ENCODE measurements at regions not wholly inside any gene's neighbourhood (a gene's known extent, or its start where the extent isn't known, plus 50 kb on each side); places are given as distances from the start of the nearest gene placed in this dataset.

DNA sequence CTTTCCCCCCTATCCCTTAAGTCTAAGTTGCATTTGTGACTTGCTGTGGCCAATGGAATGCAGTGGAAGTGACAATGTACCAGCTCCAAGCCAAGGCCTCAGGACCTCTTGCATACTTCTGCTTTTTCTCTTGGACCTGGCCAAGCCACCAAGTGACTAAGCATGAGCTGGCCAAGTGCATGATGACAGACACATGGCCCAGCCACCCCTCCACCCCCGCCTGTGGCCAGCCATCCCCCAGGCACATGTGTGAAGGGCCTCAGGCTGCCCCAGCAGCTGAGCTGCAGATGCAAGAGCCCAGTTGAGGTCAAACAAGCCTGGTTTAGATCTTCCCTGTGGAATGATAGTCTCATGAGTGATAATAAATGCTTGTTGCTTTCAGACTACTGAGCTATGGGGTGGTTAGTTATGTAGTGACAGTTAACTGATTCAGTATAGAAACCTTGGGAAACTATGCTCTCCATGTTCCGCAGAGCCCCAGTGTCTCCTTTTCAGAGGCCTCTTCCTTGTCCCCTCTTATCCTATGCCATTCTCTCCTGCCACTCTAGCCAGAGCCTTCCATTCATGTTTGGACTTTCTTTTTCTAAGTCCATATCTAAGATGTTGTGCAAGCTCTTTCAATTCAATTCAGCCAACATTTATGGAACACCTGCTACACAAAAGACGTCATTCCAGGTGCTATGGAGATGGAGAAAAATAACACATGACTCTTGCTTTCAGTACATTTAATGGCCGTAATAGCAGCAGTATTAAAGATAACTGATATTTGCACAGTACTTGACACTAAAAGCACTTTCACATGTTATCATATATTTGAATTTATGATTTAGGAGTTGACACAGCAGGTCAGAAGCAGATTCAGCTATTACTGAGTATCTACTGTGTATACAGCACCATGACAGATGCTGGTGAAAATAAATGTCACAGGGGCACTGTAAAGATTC lies 55.5 kb upstream of the LOXL4 start:
- no peak for TF ChIP-seq CSDC2 (CRISPR knock-in tag; IDR thresholded peaks at IDR 0.05)
- ATAC-seq: peak; percentile 83

DNA sequence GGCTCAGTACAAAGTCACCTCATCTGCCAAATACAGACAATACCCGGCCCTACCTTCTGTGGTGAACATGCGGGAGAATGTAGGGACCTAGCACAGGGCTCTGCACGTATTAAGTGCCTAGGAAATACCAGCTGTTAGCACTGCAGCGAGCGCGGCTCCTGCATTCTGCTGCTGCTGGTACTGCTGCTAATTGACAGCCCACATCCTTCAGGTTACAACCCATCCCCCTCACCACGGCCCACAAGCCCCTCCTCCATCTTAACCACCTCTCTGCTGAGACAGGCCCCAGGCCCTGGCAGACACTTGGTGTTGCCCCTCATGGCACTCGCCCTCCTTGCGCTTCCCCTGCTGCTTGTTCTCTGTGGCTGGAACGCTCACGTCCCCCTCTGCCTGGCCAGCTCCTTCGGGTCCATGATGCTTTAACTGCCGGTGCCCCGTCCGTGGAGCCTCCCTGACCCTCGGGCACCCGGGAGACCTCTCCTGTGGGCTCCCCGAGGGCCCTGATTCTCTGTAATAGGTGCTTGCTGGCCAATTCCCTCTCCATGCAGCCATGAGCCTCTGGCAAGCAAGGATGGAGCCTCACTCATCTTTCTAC lies 53.3 kb upstream of the LOXL4 start:
- no peak for ATAC-seq
- TF ChIP-seq TSHZ2 (CRISPR knock-in tag; IDR thresholded peaks at IDR 0.05): no peak
- no peak for TF ChIP-seq CSDC2 (CRISPR knock-in tag; IDR thresholded peaks at IDR 0.05)
- no peak for TF ChIP-seq SNAI2 (CRISPR knock-in tag; IDR thresholded peaks at IDR 0.05)
- TF ChIP-seq ZFP3 (CRISPR knock-in tag; IDR thresholded peaks at IDR 0.05): no peak
- no peak for TF ChIP-seq GLIS3 (CRISPR knock-in tag; IDR thresholded peaks at IDR 0.05)
- TF ChIP-seq OSR1 (CRISPR knock-in tag; IDR thresholded peaks at IDR 0.05): no peak
- TF ChIP-seq ZNF8 (CRISPR knock-in tag; IDR thresholded peaks at IDR 0.05): no peak
- no peak for TF ChIP-seq CSRNP3 (CRISPR knock-in tag; IDR thresholded peaks at IDR 0.05)
- TF ChIP-seq BACH2 (CRISPR knock-in tag; IDR thresholded peaks at IDR 0.05; ENCODE audit: borderline replicate concordance): no peak
- TF ChIP-seq CREB5 (CRISPR knock-in tag; IDR thresholded peaks at IDR 0.05; ENCODE audit: low read depth): no peak
- TF ChIP-seq TOX (CRISPR knock-in tag; IDR thresholded peaks at IDR 0.05; ENCODE audit: borderline replicate concordance): no peak
- TF ChIP-seq ZNF70 (CRISPR knock-in tag; IDR thresholded peaks at IDR 0.05): no peak
- no peak for TF ChIP-seq ARNTL (CRISPR knock-in tag; IDR thresholded peaks at IDR 0.05; ENCODE audit: borderline replicate concordance, low read depth)
- no peak for TF ChIP-seq RARB (CRISPR knock-in tag; IDR thresholded peaks at IDR 0.05)
- TF ChIP-seq ZNF565 (CRISPR knock-in tag; conservative IDR thresholded peaks at IDR 0.05; ENCODE audit: low read depth): no peak
- TF ChIP-seq ISL1 (CRISPR knock-in tag; IDR thresholded peaks at IDR 0.05): no peak
- no peak for TF ChIP-seq ZFP30 (CRISPR knock-in tag; IDR thresholded peaks at IDR 0.05)
- TF ChIP-seq PATZ1 (CRISPR knock-in tag; IDR thresholded peaks at IDR 0.05; ENCODE audit: borderline replicate concordance): no peak

- no peak for ATAC-seq
- TF ChIP-seq ZNF70 (CRISPR knock-in tag; IDR thresholded peaks at IDR 0.05) (no peak), ZFP30 (CRISPR knock-in tag; IDR thresholded peaks at IDR 0.05) (no peak)
These were observed 52.6 kb upstream of the LOXL4 start for GRCh38 chr10:98320486-98321185.

DNA sequence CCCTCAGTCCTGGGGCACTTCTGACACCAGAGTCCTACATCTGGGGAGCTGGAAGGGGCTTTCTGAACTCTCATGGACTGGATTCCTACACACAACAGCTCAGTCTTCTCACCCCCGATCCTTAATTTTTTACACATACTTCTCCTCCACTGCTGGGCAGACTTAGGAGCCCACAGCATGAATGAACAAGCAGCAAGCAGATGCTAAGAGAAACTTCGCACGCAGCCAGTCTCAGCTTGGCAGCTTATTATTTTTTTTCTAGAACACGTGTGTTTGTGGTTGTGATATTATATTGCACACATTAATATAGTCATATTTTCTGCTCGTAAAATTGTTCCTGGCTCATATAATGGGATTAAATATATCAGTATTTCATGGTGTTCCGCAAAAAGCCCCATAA lies 50.9 kb upstream of the LOXL4 start:
- TF ChIP-seq TCF4 (CRISPR knock-in tag; IDR thresholded peaks at IDR 0.05; ENCODE audit: borderline replicate concordance) (no peak), TSHZ2 (CRISPR knock-in tag; IDR thresholded peaks at IDR 0.05) (no peak), ZNF70 (CRISPR knock-in tag; IDR thresholded peaks at IDR 0.05) (no peak), SNAI2 (CRISPR knock-in tag; IDR thresholded peaks at IDR 0.05) (no peak)
- TF ChIP-seq, protein P1, sequence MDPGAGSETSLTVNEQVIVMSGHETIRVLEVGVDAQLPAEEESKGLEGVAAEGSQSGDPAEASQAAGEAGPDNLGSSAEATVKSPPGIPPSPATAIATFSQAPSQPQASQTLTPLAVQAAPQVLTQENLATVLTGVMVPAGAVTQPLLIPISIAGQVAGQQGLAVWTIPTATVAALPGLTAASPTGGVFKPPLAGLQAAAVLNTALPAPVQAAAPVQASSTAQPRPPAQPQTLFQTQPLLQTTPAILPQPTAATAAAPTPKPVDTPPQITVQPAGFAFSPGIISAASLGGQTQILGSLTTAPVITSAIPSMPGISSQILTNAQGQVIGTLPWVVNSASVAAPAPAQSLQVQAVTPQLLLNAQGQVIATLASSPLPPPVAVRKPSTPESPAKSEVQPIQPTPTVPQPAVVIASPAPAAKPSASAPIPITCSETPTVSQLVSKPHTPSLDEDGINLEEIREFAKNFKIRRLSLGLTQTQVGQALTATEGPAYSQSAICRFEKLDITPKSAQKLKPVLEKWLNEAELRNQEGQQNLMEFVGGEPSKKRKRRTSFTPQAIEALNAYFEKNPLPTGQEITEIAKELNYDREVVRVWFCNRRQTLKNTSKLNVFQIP (CRISPR knock-in tag; IDR thresholded peaks at IDR 0.05; ENCODE audit: borderline replicate concordance, low read depth): no peak
- no peak for ATAC-seq

All from SK-N-SH treated with all-trans-retinoic acid at 6 μM for 48 hours (cell line).